NCI-H226 (cell line): ENCODE measurements at regions not wholly inside any gene's neighbourhood (a gene's known extent, or its start where the extent isn't known, plus 50 kb on each side); places are given as distances from the start of the nearest gene placed in this dataset.
A peak's percentile ranks its signal among the peaks of the same experiment; 100 is the strongest.

ENCODE experiments used
- DNase-seq: peaks from one replicate; pipeline ENCODE4 v3.0.0-alpha.2; 2015

DNA sequence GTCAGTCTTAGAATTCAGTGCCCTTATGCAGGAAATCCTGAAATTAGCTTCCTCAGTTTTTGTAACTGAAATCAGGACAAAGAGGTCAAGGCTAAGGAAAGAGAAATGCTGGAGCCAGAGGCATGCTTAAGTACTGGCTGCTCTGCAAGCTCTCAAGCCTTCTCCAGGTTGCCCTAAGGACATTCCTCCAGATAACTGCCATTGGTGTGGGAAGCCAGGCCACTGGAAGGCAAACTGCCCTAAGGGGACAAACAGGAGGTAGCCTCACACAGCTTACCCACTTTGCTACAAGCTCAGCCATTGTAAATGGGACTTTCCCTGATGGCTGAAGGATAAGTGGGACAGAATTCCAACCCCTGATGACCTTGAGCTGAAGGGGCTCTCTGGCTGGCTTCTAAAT is 606.9 kb upstream of the PCDH10 start:
- DNase-seq, result no peak

DNA sequence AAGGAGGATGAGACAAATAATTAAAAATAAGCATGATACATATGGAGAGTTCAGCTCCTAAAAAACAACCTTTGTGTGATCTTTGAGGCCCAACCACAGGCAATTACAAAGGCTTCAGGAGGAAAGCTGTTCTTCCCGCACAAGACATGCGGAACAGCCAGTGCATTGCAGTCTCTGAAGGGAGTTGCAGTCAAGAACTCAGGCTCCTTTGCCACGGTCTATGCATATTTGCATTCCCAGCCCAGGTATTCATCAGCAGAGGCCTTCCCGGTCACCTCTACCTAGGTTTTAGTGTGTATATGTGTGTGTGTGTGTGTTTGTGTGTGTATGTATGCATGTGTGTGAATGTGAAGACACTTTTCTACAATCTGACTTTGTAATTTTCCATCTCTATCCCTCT is 600.6 kb upstream of the PCDH10 start:
- no peak for DNase-seq

DNA sequence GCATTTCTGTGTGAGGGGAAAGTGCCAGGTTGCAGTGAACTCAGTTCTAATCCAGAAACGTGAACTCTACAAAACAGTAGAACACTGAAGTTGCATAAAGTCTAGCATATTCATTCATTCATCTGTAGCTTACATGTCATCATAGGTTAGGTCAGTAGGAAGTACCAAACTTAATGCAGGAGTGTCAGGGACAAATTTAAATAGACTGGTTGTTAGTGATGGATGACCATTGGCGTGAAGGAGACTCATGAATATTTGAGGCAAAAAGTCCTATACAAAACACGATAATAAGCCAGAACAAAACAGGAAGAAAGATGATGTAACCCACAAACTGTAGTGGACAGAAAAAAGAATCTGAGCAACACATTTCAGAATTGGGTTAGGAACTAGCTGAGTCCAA is 592.8 kb upstream of the PCDH10 start:
- no peak for DNase-seq

- DNase-seq, result no peak
These were observed 591.4 kb upstream of the PCDH10 start for GRCh38 chr4:132557660-132558059.

DNA sequence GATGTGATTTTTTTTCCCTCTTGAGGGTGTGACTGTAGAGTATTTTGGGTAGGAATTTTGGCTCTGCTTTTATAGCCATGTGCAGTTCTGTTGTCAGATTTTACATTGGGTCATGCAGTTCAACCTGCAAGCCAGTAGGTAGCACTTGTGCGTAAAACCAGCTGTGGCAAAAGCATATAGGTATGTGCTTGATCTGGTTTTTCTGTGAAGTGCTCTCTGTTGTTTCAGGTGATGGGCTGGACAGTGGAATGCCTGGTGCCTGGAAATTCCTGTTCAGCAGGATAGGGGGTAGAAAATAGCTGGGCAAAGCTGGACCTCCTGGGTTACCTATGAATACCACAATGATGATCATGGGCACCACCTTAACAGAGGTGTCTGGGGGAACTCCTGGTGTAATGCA is 584.2 kb upstream of the PCDH10 start:
- DNase-seq, result no peak

GRCh38 chr4:132565542-132565941 is 583.6 kb upstream of the PCDH10 start:
- DNase-seq, result no peak

DNA sequence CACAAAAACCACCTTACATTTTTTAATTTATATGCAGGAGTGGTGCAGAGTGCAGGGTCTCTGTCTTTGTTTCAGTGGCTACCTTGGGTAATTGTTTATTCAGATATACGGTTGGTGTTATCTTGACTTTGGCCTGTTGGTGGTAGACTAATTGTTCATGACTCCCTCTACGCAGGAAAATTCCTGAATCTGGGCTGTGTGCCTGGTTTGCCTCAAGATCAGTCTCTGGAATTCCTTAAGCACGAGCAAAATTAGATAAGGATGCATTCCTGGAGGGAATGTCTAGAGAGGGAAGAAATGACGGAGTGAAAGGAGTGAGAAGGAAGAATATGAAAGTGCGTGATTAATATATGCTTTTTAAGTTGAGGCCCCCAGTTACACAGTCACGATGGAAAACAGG is 576.9 kb upstream of the PCDH10 start:
- peak; percentile 95 for DNase-seq

DNA sequence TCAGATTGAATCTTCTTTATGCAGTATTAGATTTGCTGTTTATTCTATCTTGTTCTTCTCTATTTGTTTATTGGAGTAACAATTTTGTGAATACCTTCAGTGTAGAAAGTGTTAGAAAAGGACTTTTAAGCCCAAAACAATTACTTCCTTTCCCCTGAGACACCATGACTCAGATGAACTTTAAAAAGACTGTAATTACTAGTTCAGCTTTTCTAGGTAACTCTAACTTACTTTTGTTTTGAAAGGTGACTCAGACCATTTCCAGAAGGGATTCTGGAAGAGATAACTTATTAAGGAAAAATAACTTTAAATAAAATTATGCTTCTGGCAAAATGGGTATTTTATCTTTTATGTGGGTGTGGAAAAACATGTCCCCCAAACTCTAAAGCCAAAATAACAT is 561.5 kb upstream of the PCDH10 start:
- peak; percentile 3 for DNase-seq

DNA sequence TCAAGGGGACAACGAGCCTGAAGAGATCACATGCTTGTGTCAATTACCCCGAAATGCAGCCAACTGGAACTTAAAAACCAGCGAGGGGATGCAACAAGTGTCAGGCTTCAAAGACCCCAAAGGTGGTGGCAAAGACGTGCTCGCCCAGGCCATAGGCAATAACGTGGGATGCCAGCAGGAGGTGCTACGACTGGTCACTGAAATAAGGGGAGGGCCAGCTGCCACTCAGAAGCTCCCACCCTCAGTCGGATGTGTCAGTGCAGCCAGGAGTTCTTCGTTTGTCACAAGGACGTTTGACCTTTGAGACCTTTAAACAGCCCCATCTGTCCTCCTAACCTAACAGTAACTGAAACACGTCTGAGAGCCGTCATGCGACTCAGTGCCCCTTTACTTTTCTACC is 556.8 kb upstream of the PCDH10 start:
- DNase-seq, result no peak

GRCh38 chr4:132592850-132593249 is 556.2 kb upstream of the PCDH10 start:
- no peak for DNase-seq

DNA sequence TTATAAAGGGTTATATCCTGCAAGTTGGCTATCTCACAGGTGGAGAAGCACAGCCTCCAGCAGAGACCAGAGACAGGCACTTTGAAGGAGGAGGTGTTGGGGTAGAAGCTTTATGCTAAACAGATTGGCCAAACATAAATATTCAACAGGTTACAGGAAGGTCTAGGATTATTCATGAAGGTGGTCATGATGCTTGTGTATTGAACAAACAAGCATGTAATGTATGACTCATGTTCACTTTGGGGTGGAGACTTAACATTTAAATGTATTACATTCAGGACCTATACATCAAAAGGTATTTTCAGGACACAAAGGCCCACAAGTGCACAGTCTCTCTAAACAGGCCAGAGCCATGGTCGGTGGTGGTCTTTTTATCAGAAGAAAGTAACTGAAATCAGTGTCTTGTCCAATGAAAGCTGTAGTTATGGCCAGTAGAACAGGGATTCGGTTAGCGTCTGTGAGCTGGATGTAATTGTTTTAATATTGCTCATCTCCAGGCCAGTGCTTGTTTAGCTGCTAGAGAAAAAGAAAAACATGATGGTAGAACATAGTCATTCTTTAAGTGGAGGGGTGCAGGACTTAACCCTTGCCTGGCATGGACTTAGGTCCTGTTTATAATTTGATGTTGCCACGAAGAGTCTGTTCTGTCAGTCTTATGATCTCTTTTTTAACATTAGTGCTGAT is 555.2 kb upstream of the PCDH10 start:
- no peak for DNase-seq

DNA sequence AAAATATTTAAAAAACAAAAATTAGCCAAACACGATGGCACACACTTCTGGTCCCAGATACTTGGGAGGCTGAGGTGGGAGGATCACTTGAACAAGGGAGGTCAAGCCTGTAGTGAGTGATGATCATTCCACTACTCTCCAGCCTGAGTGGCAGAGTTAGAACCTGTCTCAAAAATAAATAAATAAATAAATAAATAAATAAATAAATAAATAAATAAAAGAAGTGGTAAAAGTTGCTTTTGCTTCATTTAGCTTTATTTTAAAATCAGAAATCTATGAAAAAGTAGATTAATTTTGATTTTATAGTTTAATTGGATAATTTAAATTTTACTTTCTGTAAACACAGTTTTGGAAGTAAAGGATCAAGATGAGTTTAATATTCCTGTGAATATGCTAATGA is 552.9 kb upstream of the PCDH10 start:
- no peak for DNase-seq

DNA sequence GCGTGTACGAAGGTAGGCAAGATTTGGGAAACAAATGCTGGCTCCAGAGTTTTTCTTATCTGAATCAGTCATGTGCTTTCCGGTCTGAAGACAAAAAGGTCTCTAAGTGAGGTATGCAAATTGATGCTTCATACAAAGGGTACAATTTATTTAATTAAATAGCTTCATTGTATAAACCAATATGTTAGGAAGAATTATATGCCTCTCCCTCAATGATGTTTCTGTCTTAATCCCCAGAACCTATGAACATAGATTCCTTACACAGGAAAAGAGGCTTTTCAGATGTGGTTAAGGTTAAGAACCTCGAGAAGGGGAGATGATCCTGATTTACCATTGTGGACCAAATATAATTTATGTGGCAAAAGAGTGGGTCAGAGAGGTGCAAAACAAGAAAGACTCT is 543.5 kb upstream of the PCDH10 start:
- no peak for DNase-seq

GRCh38 chr4:132614682-132615081 is 534.4 kb upstream of the PCDH10 start:
- no peak for DNase-seq

GRCh38 chr4:132619968-132620367 is 529.1 kb upstream of the PCDH10 start:
- DNase-seq, result no peak

- no peak for DNase-seq
These were observed 506.9 kb upstream of the PCDH10 start for GRCh38 chr4:132642016-132642817.

GRCh38 chr4:132646186-132646585 is 502.9 kb upstream of the PCDH10 start:
- DNase-seq, result no peak

DNA sequence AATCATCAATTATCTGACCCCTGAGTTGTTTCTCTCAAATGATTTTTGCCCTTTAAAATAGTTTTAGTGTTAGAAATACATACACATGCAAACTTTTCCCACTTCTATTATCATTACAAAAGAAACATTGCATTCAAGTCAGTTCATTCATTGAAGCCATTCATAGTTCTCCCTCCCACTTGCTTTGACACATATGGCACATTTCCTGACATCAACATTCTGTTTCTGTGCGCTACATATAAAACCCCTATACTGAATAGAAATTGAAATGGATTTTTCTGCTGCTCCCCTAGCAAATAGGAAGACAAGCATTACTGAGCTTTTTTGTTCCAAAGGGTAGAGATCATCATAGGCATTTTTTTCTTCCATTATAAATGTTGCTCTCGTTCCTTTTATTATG is 497.9 kb upstream of the PCDH10 start:
- DNase-seq, result no peak

DNA sequence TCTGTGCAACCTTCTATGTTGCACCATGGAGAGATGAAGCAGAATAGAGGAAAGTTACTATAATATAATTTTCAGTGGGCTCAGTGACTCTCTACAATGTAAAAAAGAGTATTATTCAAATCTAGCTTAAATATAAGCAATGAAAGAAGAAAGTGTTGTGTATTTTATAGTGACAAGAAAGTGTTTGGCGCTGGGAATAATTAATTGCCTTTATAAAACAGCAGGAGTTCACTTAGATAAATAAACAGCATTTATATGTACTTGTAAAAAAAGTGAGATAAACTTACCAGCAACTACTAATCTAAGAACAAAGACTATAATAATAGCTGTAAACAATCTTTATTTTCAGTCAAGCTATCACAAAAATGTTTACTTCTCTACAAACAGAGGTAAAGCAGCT is 488.9 kb upstream of the PCDH10 start:
- no peak for DNase-seq

GRCh38 chr4:132662456-132662855 is 486.6 kb upstream of the PCDH10 start:
- no peak for DNase-seq

DNA sequence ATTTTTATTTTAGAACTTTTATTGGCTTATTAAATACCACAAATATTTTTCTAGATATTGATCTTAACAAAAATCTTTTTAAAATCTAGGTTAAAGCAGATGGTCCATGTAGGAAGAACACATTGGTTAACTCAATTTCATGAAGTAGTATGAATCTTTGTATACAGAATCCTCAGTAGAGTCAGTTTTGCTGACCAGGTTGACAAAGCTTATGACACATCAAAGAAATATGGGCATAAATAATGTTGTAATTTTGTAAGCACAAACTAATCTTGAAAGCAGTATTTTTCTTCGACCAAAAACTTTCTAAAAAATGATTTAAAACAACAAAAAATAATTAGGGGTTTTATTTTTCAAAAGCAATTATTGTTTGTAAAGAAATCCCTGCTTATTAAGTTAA is 479.3 kb upstream of the PCDH10 start:
- DNase-seq, result no peak

GRCh38 chr4:132670557-132670956 is 478.5 kb upstream of the PCDH10 start:
- no peak for DNase-seq

GRCh38 chr4:132683957-132684356 is 465.1 kb upstream of the PCDH10 start:
- DNase-seq, result no peak

DNA sequence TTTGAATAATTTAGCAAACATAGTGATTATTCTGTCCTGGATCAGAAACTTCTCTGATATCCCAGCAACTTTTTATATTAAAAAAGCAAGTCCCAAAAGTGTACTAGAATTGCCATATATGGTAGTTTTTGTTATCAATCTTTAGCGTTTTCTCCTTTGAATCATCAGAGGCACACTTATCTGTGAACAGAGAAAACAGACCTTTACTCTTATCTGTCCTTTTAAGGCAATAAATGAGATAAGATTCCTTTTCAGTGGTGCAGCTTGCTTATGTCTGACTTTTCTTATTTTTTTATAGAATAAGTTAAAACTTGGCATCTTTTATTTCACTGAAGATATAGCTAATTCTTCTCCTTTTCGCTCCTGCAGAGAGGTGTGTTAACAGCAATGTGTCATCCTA is 458.1 kb upstream of the PCDH10 start:
- DNase-seq, result no peak

DNA sequence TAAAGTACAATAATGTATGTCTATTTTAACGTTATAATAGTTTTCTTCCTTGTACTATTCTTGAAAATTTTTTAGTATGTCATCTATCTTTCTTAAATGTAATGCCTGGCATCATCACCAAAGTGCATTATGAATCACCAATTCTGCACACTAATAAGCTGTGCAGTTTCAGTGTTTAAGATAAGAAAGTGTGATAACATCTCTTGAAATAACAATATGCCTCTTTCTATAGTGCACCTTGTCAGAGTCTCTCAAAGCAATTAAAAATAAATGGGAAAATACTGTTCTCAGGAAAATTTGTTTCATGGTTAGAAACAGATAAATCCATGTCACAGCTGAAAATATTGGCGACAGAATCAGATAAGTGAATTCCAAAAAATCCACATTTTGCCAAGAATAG is 457.4 kb upstream of the PCDH10 start:
- no peak for DNase-seq
